MM.1S (cell line): ENCODE measurements at regions not wholly inside any gene's neighbourhood (a gene's known extent, or its start where the extent isn't known, plus 50 kb on each side); places are given as distances from the start of the nearest gene placed in this dataset.

Experiments
- CTCF ChIP-seq: fragments of 300-600 bp; sonication (generic); IDR thresholded peaks from 2 replicates; pipeline ENCODE4 v1.5.1; 2016; ENCODE audit warnings: antibody characterized with exemption, low read length, mixed read lengths
- EZH2 ChIP-seq: fragments of 300-600 bp; sonication (generic); optimal IDR thresholded peaks from 2 replicates; pipeline ENCODE3; 2017; ENCODE audit warnings: low read depth, mild to moderate bottlenecking, antibody characterized with exemption, low read length, mixed read lengths
- EZH2phosphoT487 ChIP-seq: fragments of 300-600 bp; sonication (generic); IDR thresholded peaks from 2 replicates; pipeline ENCODE4 v1.6.1; 2018; ENCODE audit warnings: antibody characterized with exemption, low read length

GRCh38 chr9:118674942-118675341 lies 694.3 kb downstream of the BRINP1 start:
- TF ChIP-seq EZH2 (no peak), CTCF (no peak), EZH2phosphoT487 (no peak)
